Epidermal melanocyte (primary cell): ENCODE measurements at regions not wholly inside any gene's neighbourhood (a gene's known extent, or its start where the extent isn't known, plus 50 kb on each side); places are given as distances from the start of the nearest gene placed in this dataset.
A peak's percentile ranks its signal among the peaks of the same experiment; 100 is the strongest.

Source experiments
- DNase-seq: peaks from one replicate; pipeline ENCODE4 v3.0.0; 2011; ENCODE audit warnings: low spot score; ENCODE audit not compliant: insufficient read length

DNA sequence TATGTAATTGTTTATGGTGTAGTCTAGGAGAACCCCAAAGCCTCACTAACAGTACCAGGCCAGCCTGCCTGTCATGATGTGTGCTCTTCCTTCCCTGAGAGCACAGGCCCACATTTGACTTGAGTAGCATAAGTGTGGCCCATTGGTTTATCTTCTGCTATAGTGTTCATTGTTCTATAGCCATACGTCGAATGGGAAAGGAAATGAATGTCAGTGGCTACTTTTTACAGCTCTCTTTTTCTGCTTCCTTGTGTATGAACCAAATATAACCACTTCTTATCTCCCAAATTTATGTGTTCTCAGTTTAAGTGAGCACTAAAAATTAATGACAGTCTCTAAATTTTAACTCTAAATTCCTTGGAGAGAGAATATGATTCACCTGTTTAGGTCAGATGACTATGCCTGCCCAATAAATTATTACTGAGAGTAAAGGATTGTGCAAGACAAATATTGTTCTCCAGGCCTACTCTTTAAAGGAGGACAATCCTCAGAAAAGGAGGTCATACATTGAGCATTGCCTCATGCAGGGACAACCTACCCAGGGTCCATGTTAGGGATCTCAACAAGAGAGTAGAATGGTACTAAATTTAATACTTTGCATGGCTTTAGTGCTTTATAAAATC is 222.9 kb upstream of the ARHGAP20 start:
- DNase-seq: no peak

DNA sequence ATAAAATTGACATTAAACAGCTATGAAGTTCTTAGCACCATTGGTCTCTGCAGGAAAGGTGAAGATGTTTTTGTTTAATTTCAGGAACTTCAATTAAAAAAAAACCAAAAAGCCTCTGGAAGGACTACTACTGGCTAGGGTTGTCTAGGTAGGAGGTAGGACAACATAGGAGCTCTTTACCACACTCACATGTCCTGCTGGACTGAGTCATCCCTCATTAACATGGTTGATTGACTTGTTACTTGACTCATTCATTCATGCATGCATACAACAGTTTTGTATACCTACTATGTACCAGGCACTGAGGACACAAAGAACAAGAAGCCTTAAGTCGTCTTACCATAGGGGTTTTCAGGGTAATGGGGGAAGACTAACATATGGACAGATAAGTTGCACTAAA is 216.9 kb upstream of the ARHGAP20 start:
- no peak for DNase-seq

DNA sequence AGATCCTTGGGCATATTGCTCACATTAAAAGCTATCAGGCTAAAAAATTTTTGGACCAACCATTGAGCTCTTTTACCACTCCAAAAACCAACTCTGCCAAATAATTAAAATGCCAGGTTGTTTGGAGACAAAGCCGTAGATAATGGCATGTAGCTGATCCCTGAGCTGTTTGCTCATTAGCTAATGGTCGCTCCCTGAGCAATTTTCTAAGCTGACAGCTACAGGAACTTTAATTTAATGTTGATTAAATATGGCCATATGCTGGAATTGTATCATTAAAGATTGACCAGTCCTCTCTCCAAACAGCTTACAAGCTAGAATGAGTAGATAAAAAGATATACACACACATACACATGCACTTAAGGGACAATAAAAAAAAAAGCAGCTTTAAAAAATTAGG is 216.2 kb upstream of the ARHGAP20 start:
- DNase-seq: no peak

DNA sequence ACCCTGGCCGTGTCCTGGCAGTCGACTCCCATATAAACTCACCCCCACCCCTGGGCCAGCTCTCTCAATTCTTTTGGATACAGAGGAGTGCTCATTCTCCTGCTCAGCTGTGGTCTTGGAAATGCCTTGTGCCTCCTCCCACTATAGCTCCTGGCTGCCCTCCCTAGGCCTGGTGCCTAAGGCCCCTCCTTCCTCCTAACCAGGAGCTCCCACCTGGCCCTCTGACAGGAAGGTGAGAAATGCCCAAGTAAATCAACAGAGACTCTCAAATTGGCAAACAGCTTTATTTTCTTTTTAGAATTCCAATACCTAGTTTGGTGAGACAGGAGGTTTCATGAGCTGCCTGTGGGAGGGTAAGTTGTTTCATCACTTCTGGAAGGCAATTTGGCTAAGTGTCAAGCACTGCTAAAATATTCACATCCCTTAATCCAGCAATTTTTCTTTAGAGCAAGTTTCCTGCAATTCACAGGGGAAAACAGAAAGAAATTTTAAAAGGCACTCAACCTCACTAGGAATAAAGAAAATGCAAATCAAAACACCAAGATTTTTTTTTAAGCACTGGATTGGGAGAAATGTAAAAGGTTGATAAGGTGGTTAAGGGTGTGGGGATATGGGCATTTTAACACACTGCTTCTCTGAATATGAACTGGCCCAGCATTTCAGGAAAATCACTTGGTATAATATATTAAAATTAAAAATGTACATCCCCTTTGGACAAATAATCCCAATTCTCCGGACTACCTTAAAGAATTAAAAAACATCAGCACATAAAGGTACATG is 209.7 kb upstream of the ARHGAP20 start:
- no peak for DNase-seq

DNA sequence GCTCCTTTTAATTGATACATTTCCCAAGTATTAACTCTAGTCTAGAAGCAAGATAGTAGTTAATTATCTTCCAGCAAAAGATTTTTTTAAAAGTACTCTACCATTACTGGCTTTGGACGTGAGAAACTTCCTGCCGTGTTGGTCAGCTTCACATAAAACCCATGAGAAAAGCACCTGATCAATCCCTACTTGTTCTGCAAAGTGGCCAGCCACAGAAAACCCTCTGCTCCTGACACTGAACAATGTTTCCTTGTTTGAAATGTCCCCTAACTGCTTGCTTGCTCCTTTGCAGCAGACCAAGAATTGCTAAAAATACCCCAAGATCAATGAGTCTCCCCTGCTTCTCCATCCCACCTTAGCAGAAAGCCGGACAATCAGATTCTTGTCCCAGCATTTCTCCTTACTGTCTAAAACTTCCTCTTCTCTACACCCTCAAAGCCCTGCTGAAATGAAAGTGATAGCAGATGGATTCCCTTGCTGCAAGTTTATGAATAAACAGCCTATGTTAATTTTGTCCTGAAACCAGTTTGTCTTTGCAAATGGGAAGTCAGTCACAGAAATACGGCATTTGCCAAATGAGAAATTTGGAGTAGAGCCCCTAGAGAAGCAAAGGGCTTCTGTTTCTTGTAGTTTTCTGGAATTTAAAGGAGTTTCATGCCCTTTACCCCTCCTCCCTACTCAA is 207.1 kb upstream of the ARHGAP20 start:
- DNase-seq: no peak

DNA sequence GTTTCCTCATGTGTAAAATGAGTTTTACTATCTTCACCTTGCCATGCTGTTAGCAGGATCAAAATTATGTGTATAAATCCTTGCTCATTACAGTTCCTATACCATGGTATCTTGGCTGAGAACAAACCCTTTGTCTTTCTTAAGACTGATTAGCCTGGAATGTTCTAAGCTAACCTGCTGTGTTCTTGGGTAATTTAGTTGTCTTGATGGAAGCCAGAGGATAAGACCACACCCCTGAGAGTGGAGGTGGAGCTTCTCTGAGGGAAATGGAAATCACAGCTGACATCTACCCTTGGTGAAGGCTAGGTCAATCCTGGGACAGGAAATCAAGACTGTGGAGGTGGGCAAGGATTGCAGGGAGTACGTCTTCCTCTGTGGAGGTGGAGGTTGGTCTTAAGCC is 206.1 kb upstream of the ARHGAP20 start:
- DNase-seq: no peak

DNA sequence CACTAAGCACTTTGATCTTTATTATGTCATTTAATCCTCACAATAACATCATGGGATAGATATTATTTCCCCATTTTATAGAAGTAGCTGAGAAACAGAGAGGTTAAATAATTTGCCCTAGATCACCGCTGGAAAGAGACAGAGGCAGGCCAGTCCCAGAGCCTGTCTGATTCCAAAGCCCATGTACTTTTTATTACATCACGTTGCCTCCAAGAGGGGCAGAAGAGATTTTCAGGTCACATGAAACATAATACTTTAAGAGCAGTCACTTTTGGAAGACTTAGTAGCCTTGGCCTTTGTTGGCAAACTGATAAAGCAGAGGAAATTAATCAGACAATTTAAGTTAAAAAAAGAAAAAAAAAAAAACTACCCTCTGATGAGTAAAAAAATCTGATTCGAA is 200.2 kb upstream of the ARHGAP20 start:
- DNase-seq: no peak

DNA sequence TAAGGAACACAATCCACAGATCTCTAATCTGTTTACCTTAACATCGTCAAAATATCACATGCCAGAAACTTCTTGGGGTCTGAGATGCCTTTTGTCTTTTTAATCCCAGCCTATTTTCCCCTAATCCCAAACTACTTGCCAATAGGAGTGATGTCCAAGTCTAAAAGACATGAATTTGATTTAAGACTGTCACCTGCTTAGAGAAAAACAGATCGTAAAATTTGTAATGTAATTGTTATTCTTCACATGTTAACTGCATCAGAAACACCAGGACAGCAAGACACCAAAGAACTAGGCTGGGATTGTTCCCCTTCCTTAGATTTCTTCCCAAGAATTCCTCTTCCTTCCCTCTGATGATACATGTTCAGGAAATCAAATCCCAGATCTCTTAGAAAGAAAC is 198.1 kb upstream of the ARHGAP20 start:
- DNase-seq: no peak

DNA sequence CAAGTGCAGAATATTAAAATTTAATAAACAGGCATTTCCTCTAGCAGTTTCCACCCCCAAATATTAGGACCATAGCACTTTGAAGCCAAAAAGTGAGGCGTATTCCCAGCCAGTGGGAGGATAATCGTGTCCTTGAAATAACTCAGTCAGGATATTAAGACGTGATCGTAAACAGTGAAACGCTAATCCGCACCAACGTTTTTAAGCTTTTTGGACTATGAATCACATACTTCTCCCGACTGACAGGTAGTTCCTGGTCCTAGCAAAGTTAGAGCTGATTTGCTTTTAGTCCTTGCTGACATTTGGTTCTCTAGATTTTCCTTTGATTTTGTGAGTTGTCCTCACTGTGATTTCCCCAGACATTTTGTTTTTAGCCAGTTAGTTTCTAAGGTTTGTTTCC is 197.1 kb upstream of the ARHGAP20 start:
- no peak for DNase-seq

DNA sequence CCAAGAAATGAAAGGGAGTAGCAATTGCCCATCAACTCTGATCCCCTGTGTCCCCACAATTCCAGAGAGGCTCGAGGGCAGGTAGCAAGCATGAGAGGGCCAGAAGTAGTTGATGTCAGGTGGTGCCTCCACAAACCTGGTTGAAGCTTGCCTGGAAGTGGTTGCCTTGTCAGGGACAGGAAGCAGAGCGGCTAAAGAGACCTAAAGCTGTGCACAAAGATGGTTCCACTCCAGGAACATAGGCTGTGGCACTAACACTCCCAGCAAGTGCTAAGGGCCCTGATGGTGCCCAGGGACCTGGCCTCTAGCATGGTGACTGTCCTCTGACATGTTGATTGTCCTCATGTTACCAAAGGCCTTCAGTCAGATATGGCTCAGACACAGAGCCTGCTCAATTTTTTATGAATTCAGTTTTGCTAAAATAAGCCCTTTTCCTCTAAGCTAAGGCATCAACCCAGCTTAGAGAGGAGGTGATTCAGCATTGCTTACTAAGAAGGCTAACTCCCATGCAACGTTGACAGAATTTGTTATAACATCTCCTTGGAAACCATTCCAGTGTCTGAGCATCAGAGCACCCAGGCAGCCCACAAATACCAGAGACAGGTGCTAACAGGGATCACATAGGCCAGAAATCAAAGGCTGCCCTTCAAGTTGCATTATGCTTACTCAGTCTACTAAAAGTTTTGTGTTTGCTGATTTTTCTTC is 196.3 kb upstream of the ARHGAP20 start:
- no peak for DNase-seq

DNA sequence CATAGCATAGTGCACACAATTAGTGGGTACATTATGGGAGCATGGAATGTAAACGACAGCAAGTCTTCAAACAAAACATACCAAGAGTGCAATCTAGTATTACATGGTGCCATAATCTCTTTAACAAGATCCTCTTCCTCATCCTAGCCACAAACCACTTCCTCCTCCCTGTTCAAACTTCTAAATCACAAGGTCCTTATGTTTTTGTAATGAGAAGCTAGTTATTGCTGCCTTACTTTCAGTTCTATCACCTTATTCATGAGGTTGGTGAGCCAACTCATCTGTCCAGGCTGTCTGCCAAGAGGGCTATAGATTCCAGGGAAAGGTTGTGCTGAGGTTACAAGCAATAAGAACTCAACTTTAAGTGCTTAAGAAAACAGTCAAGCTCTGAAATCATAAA is 195.4 kb upstream of the ARHGAP20 start:
- no peak for DNase-seq

DNA sequence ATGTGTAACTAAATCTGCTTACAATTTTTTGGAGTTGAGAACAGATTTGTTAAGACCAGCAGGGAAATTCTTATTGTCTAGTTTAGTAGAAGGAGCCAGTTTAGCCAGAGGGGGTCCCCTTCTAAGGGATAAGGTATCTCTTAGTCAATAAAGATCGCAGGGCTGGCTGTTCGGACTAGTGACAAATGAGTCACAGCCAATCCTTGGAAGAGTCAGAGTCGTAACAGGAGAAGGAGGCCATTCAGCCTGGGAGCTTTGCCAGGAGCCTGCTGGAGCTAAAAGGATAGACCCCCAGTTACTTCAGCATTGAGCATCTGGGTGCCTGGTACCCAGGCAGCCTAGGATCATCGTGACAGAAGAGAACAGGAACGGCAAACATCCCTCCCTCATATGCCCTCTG is 191.6 kb upstream of the ARHGAP20 start:
- DNase-seq: no peak

DNA sequence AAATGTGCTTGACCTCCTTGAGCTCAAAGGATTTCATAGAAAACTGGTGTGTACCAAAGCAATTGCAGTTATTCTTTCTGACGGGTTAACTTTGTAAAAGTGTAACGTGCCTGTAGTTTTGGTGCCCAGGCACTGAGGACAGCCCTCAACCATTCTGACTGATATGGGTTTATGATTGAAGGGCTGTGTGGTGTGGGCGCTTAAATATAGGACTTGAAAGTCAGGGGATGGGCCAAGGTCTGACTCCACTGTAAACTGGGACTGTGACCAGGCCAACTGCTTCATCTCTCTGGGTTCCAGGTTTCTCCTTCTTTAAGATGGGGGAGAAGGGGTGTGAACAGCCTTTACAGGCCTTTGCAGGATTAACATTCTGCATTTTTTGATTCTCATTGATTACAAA is 191.1 kb upstream of the ARHGAP20 start:
- DNase-seq: no peak

DNA sequence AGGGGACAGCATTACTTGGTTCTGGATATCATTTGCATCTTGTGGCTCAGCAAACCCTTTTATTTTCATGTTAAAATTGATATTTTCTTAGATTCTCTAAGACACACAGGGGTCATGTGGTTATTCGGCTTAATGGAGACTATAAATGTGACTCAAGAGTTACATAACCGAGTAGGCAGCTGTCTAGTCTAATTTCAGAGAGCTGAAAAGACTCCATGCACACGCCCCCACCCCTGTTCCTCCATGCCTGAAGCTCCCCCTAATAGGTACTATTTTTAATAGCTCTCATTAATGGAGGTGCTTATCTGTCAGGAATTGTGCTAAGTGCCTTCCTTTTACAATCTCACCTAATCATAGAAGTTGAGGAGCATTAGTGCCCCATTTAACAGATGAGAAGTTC is 189.2 kb upstream of the ARHGAP20 start:
- no peak for DNase-seq

DNA sequence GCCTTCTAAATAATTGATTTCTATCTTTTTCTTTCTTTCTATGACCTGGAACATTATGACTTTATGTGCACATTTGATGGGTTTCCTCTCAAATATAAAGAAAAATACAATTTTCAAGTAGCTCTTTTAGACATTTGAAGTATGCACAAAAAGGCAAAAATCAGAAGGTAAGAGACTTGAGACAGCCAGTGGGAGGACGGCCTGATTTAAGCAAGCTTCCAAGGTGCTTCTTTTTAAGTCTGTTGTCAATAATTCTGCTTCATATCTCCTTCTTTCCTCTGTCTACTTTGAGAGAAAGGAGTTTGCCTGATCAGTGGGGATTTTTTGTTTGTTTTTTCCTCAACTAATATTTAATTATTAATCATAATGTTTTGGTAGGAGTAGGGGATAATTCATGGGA is 188.2 kb upstream of the ARHGAP20 start:
- DNase-seq: no peak

DNA sequence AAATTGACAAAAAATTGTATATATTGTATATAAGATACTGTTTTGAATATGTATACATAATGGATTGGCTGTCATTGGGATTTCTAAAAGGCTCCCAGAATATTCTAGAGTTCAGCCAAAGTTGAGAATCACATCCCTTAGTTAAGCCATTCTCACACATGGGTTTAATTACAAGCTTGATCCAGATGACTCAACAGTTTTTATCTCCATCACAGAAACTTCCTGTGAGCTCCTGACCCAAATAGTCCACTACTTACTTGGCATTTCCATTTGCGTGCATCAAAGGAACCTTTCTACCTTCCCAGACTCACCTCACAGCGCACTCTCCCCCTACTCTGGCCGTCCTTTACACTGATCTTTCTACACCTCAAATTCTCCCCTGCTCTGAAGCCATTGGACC is 184.8 kb upstream of the ARHGAP20 start:
- DNase-seq: no peak

DNA sequence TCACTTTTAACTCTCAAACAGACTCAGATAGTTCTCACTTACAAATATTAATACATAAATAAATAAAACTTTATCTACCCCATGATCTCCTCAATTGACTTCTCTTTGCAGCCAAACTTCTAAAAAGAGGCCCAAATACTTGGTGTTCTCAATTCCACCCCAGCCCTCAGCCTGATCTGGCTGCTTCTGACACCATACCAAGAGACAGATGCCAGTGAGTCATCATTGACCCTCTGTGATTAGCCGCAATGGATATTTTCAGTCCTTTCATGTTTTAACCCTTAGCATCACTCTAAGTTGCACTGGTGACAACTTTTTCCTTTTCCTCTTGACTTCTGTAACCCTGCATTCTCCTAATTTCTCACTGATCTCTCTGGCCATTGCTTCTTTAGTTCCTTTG is 184.1 kb upstream of the ARHGAP20 start:
- DNase-seq: peak; percentile 23

DNA sequence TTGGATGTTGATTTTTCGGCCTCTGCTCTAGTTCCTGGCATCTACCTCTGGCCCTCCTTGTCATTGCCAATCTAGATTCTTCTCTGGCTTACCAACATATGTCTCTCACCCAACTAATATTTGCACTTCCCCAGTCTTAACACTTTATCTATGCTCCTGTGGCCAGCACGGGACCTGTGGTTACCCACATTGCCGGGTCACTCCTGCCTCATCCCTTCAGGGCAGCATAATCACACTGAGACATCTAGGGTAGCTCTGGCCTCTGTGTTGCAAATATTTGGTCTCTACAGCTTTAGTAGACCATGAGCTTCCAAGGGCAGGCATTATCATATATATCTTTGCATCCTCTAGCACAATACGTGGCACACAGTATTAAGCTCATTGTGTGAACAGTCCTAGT is 182.0 kb upstream of the ARHGAP20 start:
- no peak for DNase-seq

DNA sequence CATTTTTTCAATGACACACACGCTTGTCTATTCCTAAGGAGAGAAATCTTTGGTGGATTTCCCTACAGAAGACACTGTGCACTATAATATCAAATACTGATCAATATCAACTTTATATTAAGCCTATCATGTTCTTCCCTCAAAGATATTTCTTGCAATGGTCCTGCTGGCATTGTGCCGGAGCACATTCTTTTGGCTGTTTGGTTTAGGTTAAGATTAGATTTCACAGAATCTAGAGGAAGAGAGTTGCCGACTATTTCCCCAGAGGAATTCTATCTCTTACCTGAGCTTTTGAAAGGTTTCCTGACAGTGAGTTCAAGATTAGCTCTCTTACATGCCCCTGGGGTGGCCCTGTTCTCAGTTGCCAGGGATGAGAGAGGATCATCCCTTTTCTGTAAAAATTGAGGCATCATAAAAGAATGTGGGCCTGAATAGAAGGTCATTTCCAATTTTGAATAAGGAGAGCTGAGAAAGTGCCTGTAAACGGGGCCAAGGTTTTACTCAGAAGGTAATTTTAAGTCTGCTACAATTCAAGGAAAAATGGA is 180.6 kb upstream of the ARHGAP20 start:
- no peak for DNase-seq

DNA sequence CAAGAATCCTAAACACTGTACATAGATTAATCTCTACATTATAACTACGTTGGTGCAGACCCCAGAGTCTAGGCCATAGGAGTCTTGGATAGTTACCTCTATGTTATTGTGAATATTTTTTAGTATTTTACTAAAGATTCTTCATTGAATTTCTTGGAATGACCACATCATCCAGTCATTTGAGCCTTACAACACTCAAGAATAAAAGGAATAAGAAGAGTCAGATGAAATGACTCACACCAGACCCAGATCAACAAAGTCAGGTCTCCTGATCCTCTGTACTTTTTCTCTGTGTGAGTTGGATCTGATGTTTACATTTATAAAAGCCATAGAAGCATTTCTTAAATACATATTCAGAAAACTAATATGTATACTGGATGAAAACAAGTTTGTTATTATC is 179.2 kb upstream of the ARHGAP20 start:
- DNase-seq: no peak

DNA sequence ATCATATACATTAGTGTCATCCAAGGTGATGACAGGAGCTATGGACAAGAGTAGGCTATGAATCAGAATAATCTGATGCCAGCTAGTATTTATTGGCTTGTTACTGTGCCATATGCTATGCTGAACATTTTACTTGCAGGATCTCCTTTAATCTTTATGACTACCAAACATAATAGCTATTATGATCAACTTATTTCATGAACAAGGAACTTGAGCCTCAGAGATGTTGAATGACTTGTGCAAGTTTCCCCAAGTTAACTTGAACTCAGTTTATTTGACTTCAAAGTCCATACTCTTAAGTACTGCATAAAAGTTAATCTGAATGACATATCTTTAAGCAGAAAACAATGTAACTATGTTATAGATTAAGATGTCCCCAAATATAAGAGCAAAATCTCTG is 178.8 kb upstream of the ARHGAP20 start:
- no peak for DNase-seq
